GM18519 (cell line): ENCODE measurements at regions not wholly inside any gene's neighbourhood (a gene's known extent, or its start where the extent isn't known, plus 50 kb on each side); places are given as distances from the start of the nearest gene placed in this dataset.
"Not testable (repeated sequence)": the region's sequence is repeated elsewhere in the genome, so short reads cannot be mapped to it uniquely, and the experiment has no call there.

Experiments used
- ATAC-seq: cut with Tn5 transposase; IDR thresholded peaks from one replicate; pipeline ENCODE4 v1.9.1; 2021; ENCODE audit warnings: mild to moderate bottlenecking, moderate library complexity; ENCODE audit not compliant: unreplicated experiment, low FRiP score

DNA sequence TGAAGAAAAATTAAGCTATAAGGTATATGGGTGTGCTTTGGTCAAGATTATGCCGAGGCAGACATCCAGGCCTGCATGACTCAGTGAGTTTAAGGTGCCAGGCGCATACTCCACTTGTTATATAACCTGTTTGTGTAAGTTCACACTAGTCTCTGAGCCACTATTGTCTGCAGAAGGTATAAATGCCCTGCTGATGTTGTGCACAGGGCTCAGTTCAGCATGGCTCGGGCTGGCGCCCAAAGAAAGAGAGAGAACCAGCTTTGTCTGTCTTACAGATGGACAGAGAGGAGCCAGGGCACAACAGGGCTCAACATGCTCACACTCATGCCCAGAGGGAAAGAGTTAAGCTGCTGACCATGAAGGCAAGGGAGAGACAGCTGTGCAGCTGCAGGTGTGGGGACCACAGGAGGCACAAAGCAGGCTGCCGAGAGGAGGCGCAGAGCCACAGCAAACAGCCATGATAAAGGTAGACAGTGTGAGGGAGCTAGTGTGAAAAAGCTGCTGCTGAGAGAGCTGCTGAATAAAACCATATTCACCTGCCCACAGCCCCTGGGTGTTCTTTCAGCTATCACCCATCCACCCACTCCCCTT, 1587.6 kb upstream of the C9orf72 start:
- no peak for ATAC-seq

DNA sequence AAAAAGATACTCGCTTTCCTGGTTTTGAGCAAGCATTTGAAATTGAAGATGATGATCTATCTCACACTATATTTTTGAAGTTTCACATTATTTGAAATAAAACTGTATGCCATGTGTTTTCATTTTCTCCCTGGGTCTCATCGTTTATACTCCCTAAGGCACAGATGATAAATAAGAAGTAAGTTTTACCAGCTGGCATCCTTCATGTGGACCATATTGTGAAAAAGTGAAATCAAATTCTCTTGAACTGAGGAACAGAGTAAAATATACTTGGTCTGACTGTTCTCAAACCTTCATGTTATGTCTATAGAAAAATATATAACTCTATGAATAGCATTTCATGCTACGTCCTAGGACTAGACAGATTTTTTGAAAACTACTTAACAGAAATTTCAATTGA, 1600.9 kb upstream of the C9orf72 start:
- ATAC-seq: no peak

DNA sequence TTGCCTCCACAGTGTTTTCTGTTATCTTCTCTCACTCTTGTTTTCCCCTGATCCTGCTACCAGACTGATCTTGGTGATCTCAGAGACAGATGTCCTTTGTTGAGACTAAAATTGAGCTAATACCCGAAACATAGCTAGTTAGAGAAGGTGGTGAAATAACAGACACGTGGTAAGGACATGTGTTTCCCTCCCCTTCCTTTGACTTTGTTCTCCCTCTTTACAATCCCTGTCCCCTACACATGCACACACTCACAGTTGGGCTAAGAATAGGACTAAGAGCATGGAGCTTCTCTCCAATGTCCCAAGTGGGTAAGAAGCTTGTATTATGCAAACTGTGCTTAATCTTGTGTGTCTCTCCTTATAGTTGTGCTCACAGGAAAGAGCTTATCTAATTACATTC, 1603.0 kb upstream of the C9orf72 start:
- ATAC-seq: no peak

DNA sequence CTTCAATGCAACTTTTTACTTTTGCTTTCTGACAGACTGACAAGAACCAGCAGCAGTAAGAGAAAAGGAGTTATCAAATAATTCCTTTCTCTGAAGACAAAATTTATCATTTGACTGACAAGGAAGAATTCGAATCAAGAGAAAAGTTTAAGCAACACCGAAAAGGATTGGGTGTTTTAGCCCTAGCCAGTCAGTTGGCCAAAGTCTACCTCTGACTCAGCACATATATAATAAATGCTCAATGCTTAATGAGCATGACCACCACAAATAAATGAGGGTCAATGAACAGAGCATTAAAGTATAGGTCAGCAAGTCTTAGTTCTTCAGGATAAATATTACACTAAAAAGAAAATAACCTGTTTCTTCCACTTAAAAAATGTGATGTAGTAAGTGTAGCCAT, 1603.5 kb upstream of the C9orf72 start:
- no peak for ATAC-seq

DNA sequence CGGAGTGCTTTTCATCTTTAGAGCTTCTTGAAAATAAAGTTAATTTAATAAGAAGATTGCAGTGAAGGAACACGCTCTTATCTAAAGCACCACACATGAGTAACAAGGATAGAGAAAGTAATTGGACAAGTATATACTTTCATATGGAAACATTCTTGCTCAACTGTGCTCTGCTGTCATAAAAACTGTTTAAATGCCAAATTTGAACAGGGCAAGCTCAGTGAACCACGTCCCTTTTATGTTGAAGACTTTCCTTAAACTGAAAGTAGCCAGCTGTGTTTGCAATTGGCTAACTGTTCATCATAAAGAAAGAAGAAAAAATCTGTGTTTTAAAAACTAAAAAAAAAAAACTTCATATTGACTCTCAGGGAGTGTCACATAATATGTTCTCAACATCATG, 1610.7 kb upstream of the C9orf72 start:
- no peak for ATAC-seq

DNA sequence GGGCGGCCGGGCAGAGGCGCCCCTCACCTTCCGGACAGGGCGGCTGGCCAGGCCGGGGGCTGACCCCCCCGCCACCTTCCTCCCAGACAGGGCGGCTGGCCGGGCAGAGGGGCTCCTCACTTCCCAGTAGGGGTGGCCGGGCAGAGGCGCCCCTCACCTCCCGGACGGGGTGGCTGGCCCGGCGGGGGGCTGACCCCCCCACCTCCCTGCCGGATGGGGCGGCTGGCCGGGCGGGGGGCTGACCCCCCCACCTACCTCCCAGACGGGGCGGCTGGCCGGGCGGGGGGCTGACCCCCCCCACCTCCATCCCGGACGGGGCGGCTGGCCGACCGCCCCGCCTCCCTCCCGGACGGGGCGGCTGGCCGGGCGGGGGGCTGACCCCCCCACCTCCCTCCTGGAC, 1615.5 kb upstream of the C9orf72 start:
- not testable (repeated sequence) for ATAC-seq

DNA sequence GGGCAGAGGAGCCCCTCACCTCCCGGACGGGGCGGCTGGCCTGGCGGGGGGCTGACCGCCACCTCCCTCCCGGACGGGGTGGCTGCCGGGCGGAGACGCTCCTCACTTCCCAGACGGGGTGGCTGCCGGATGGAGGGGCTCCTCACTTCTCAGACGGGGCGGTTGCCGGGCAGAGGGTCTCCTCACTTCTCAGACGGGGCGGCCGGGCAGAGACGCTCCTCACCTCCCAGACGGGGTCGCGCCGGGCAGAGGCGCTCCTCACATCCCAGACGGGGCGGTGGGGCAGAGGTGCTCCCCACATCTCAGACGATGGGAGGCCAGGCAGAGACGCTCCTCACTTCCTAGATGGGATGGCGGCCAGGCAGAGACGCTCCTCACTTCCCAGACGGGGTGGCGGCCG, 1615.9 kb upstream of the C9orf72 start:
- ATAC-seq: not testable (repeated sequence)

DNA sequence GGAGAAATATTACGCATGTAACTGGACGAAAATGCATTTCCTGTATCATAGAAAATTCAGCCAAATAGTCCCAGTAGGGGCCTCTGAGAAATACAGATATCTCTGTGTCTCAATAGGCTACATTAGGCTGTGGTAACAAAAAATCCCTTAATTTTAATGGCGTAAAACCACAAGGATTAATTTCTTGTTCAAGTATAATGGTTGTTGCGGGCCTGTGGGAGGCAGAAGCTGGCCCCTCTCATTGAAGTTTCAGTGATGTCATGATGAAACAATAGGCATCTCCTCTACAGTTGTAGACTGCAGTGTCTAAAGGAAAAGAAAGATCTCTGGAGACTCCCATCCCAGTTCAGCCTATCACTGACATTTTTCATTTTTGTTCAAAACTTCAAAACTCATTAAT, 1625.6 kb upstream of the C9orf72 start:
- ATAC-seq: no peak

DNA sequence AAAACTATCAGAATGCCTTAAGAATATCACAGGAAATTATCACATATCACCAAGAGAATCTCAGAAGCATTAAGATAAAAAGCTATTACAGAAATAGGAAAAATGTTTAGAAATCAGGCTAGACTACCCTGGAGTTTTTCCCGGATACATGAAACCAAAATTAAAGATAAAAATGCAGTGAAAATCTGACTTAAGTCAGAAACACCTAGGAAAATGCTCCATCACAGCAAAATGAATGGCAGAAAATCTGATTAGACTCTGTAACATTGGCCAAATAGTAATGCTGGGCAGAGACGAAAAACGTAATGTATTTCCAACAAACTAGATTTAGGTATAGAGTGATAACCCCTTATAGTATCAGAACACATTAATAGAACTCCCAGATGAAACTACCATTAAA, 1626.7 kb upstream of the C9orf72 start:
- no peak for ATAC-seq

DNA sequence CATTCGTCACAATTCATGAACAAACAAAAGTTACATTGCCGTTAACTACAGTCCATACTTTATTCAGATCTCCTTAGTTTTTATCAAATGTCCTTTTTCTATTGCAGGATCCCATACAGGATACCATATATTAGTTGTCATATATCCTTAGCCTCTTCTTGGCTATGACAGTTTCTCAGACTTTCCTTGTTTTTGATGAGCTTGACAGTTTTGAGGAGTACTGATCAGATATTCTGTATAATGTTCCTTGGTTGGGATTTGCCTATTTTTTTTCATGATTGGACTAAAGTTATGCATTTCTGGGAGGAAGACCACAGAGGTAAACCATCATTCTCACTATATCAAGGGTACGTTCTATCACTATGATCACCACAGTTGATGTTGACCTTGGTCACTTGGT, 1627.4 kb upstream of the C9orf72 start:
- no peak for ATAC-seq

DNA sequence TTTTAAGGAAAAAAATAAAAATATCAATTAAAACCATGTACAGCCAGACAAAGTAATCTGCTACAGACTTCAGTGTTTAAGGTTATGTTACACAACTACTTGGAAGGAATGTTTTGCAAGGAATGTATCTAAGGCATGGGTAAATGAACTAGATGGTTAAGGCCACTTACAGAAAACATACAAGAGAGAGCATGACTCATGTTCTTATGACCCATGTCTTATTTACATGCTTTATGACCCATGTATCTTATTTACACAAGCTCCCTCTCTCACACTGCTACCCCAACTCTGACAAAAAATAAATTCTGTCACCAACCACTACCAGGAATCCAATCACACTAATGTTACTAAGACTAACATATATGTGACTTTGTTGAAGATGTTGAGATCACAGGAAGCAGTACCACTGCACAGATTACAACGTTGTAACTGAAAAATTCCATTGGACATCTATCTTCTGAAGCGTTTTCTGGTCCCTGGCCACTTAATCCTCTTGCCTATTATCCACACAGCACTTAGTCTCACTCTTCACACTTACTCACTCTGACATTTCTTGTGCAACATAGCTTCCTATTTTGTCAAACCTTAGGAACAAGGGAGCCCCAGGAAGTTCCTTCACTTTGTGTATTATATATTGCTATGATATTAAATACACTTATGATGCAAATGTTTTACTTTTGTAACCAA, 1630.1 kb upstream of the C9orf72 start:
- ATAC-seq: no peak

DNA sequence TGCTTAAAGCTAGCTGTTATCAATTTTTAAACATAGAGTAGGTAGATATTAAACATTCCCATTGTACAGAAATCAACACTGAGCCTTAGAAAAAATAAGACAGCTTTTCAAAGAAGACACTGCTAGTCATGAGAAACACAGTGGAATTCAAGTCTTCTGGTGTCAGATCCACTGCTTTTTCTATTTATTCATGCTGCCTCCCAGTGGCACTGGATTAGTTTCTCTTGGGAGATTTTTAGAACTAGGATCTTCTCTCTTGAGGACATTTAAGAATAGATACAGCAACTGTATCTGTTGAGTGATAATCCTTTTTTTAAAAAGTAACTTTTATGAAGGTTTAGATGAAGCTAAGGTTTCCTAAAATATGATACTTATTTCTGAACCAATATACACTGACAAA, 1635.4 kb upstream of the C9orf72 start:
- ATAC-seq: no peak

DNA sequence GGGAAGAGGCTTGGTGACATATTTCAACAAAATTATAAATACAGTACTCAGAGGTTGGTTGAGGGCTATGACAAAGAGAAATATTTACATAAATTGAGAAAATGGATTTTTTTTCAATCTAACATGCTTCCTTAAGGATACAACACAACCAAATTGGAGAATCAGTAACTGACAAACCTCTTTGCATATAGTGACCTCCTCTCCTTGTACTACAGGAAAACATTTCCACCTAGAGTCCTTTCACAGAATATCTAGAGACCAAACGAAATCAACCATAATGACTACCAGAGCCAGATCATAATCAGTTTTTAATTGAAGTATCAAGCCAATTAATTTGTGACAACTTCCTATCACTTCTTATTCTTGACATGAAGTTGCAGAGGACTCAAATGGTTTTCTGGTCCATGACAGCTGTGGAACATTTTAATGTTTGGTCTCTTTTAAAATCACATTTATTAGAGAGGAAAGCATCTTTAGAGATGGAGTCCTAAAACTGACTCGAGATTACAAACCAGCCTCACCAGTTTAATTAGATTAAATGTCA, 1636.5 kb upstream of the C9orf72 start:
- ATAC-seq: no peak

DNA sequence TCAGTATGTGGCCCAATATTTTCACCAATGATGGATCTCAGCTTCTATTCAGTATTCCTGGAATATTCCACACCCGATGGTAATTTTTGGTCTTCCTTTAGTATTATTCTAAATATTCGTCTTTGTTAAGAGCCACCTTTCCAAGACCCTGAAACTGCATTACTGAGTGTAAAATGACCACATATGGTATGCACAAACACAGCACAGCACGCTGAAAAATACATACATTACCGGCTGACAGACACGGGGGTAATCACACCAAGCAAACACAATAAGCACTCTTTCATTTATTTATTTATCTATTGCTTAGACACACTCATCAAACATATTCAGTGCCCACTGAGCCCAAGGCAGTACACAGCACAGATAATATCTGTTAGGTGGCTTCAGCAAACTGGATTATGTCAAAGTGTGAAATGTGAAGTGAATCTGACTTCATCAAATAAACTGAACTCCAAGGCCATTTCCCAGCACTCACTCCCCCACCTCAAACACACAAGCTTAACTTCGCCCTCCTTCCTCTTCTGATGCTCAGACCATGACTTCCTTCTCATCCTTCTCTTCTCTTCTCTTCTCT, 1637.8 kb upstream of the C9orf72 start:
- no peak for ATAC-seq

DNA sequence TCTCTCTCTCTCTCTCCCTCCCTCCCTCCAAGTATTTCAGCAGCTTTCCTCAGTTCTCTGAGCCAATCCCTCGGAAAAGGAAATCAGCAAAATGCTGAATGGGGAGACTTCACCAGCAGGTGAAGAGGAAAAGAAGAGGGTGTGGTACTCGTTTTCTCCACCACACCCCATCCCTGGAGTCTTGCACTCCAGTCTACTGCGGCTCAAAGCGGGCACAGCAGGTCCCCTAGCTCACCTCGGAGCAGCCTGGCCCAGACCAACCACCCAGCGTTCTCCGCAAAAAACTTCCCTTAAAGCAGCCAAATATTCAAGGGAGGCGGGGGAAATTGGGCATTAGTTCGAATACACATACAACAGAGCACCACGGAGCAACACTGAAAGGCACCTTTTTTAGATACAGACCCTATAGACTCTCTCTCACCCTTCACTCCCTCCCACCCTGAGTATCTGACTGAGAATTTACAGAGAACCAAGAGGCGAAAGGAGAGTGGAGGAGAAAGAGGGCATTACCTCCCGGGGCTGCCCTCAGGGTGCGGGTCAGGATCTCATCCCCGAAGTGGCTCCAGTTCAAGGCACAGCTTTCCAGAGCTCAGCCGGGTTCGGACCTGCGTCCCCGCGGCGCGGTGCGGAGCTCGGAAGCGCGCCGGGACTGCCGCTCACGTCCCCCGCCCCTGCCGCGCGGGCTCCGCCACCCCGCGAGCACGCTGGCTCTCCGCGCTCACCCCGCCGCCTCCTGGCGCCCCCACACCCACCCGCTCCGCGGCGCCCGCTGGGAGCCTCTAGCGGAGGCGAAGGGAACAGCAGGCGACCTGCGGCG, 1638.5 kb upstream of the C9orf72 start:
- peak; percentile 80 for ATAC-seq

DNA sequence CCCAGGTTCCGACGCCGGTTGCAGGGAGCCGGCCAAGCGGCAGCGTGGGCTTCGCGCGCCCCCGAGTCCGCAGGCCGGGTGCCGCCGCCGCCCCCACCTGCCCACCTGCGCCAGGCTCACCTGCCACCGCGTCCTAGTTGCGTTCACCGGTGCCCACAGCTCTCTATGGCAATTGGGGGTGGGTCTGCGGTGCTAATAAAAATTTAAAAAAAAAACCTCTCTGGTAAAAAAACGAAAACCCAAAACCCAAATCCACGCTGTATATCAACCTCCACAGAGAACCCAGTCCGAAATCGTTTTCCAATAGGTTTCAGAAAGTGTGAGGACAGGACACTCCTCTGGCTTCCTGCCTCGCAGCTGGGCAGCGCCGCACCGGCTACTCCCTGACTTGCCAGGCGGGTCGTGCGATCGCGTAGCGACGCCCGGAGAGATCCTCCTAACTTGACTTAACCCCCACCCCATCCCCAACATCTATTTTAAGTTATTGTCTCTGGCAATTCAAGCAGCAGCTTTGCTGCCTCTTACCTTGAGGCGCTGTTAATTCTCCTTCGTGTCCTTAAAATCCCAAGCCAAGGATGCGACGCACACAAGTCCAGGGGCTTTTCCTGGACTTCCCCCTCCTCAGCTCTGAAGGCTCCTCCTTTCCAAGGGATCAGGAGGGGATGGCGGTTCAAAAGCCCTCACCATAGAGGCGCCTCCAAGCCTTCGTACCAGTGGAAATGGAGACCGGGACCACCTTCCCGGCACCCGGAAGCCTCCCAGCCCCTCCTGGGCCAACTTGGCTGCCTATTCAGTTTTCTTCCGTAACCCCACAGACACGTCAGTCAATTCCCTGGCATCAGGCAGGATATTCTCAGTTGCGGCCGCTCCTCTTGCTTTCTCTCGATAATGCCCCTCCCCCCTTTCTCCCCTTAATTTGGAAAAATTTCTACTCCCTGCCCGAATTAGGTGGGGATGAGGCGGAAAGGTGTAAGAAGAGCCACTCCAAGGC, 1639.4 kb upstream of the C9orf72 start:
- ATAC-seq: no peak

DNA sequence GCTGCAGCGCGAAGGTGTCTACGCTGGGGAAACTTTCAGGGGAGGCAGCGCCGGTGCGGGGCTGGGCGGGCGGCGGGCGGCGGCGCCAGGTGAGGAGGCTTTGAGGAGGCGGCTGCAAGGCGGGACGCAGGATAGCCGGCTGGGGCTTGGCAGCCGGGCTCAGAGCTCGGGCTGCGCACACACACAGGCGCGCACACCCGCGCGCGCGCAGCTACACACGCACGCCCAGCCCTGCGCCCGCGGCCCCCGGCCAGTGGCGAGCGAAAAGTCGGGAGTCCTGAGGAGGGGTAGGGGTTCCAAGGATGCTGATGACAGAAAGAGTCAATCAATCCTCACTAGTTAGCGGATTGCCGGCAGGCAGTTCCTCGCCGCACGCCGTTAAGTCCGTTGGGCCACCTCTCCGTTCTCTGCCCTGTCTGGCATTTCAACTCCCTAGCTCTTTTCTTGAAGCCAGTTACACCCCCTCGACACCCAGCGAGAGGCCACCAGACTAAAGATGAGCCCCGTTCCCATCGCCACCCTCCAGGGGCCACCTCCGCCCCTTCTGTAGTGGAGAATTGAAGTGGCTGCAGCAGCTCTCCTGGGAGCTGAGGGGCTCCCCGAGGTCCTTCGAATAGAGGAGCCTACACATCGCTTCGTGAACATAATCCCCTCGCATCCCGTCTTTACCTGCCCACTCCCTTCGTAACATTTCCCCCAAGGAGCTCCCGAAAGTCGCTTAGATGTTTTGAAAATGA, 1640.3 kb upstream of the C9orf72 start, which contains the start of gene LINGO2:
Gene LINGO2 (minus strand): TSS at position 185 of the 737 bp plus-strand sequence.
- ATAC-seq: no peak

DNA sequence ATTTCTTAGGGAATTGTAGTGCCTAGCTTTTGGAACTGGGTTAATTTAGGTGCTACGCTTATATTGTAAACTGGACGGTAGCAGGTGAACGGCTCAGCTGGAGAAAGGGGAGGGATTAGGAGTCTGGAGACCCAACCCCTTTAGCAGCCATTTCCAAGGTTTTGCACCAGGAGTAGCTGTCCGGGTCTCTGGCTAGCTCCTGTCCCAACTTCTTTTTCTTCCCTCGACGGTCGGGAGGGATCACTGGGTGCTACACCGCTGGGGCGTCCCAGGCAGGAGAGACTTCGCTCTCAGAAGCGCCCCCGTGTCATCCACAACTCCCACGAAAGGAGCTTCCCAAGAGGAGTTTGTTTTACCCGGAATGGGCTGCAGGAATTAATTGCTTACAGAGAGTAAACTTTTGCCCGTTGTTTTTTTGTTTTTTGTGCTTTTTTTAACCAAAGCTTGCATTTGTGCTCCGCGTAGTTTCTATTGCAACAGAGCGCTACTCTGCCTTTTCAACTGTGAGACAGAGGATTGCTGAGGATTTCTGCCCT, 1640.9 kb upstream of the C9orf72 start:
- no peak for ATAC-seq

DNA sequence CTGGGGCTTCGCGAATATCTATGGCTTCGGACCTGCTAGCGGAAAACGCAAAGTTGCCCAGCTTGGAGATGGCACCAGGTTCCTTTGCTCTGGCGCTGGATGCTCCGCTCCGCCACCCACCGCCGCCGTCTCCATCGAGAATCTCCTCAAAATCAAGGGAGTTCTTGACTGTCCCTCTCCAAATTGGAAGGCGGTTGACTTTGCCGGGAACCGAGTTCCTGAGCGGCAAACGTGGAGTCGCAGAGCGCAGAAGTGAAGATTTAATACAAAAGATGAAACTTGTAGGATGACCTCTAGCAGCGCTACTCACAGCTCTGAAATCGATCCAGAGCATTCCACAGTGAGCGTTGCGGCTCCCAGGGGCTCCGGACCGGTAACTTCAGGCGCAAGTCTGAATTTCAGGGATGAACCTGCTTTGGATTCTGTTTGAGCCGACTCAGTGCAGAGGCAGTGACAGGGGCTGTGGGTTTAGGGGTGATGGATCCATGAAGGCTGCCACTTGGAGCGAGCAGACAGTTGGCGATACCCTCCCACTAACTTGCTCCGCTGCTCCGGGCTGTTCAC, 1641.5 kb upstream of the C9orf72 start:
- no peak for ATAC-seq
